ENCODE measurements at regions not wholly inside any gene's neighbourhood (a gene's known extent, or its start where the extent isn't known, plus 50 kb on each side); places are given as distances from the start of the nearest gene placed in this dataset.
"Not testable (repeated sequence)": the region's sequence is repeated elsewhere in the genome, so short reads cannot be mapped to it uniquely, and the experiment has no call there.

DNA sequence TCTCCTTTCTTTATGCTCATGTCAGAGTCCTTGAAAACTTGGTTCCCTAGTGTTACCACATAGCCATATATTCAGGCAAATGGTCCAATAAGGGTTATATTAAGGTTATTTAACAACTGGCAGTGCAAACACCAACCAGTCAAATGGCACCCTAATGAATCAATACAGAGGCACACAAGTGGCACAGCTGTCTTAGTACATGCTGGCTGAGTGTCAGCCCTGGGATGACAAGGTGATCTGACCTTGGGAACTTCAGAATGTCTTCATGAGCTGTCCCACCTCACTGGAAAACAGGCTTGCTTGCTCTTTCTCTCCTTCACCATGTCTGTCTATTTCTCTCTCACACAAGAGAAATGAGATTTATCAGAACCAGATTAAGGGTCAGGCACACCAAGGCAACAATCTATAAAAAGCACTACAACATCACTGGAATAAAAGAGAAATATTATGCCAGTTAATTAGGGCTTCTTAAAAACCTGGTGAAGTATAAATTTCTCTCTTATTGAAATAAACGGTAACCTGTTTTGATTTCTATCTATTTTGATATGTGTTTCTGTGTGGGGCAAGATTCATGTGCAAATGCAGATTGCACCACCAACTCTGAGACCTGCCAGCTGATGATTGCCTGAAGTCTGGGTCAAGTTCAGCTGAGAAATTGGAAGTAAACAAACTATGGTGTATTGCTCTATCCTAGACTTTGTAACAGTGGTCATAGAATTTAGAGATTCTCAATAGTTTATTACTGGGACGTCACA, 140.7 kb downstream of the SREK1 start:
- Histone ChIP-seq H3K9ac (ENCODE audit: insufficient read length, low read depth) (no peak overlapping the region), H3K9me3 (ENCODE audit: insufficient read depth, low read length) (no peaks in the 10 kb centered on the region), H3K4me1 (ENCODE audit: insufficient read depth, insufficient read length) (no peaks in the 10 kb centered on the region), H3K27me3 (ENCODE audit: insufficient read depth, insufficient read length) (no peaks in the 10 kb centered on the region), H3K4me3 (ENCODE audit: insufficient read length, low read depth) (no peak overlapping the region), H3K36me3 (ENCODE audit: insufficient read depth, insufficient read length, low read length) (no peaks in the 10 kb centered on the region)
- no peak for DNase-seq (ENCODE audit: low read depth, low spot score)
- TF ChIP-seq YY1 (IDR thresholded peaks at IDR 0.05; ENCODE audit: insufficient read depth, insufficient read length) (no peak), SUZ12 (IDR thresholded peaks at IDR 0.05; ENCODE audit: extremely low read depth, insufficient read depth, insufficient read length) (no peak), ZNF274 (IDR thresholded peaks at IDR 0.05; ENCODE audit: low read depth, low read length) (no peak)

DNA sequence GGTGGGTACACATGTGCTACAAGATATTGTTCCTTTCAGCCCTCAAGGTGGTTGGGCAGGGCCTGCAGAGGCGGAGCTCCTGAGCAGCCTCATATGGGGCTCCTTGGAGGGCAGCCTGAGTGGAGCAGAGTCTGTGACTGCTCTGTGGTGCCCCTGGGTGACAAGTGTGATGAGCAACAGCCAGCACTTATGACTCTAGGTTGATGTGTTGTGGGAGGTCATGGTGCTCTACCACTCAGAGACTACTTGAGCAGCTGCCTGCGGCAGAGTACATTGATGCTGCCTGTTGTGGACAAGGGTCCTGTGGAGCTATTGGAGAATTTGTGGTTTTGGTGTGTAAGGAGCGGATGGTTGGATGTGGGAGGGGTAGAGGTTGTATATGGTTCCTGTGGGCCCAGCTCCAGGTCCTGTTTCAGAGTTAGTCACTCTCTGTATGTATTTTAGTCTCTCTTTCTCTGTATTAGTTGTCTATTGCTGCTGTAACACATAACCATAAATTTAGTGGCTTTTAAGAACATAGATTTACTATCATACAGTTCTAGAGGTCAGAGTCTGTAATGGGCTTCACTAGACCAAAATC, 141.3 kb downstream of the SREK1 start:
- Histone ChIP-seq H3K4me1 (ENCODE audit: insufficient read depth, insufficient read length) (no peaks in the 10 kb centered on the region), H3K27me3 (ENCODE audit: insufficient read depth, insufficient read length) (no peaks in the 10 kb centered on the region), H3K9ac (ENCODE audit: insufficient read length, low read depth) (no peak overlapping the region), H3K36me3 (ENCODE audit: insufficient read depth, insufficient read length, low read length) (no peaks in the 10 kb centered on the region), H3K4me3 (ENCODE audit: insufficient read length, low read depth) (no peak overlapping the region), H3K9me3 (ENCODE audit: insufficient read depth, low read length) (peaks cover 1% of the 10 kb centered on the region; the same call in 1 of the 2 replicates)
- TF ChIP-seq ZNF274 (IDR thresholded peaks at IDR 0.05; ENCODE audit: low read depth, low read length), result no peak
- no peak for TF ChIP-seq YY1 (IDR thresholded peaks at IDR 0.05; ENCODE audit: insufficient read depth, insufficient read length)
- no peak for TF ChIP-seq SUZ12 (IDR thresholded peaks at IDR 0.05; ENCODE audit: extremely low read depth, insufficient read depth, insufficient read length)
- no peak for DNase-seq (ENCODE audit: low read depth, low spot score)

DNA sequence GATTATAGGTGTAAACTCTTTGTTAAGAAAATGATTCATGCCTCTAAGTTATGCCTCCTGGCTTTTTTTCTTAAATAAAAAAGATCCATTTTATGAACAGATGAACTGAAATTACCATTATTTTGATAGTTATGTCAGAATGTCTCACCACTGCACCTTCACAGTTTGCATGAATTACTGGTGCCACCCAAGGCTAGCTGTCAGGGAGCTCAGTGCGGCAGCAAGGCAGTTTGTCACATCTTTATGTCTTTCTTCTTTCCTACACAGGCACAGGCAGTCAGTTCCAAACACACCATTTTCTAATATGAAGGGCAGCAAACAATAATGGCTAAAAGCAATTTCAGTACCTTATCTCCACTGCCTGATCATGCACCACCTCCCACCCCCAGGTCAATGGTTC, 147.7 kb downstream of the SREK1 start:
- Histone ChIP-seq H3K27me3 (ENCODE audit: insufficient read depth, insufficient read length) (no peaks in the 10 kb centered on the region), H3K4me1 (ENCODE audit: insufficient read depth, insufficient read length) (no peaks in the 10 kb centered on the region), H3K9ac (ENCODE audit: insufficient read length, low read depth) (no peak overlapping the region), H3K36me3 (ENCODE audit: insufficient read depth, insufficient read length, low read length) (no peaks in the 10 kb centered on the region), H3K9me3 (ENCODE audit: insufficient read depth, low read length) (peaks cover 4% of the 10 kb centered on the region; the same call in 1 of the 2 replicates), H3K4me3 (ENCODE audit: insufficient read length, low read depth) (no peak overlapping the region)
- no peak for DNase-seq (ENCODE audit: low read depth, low spot score)
- TF ChIP-seq SUZ12 (IDR thresholded peaks at IDR 0.05; ENCODE audit: extremely low read depth, insufficient read depth, insufficient read length) (no peak), YY1 (IDR thresholded peaks at IDR 0.05; ENCODE audit: insufficient read depth, insufficient read length) (no peak), ZNF274 (IDR thresholded peaks at IDR 0.05; ENCODE audit: low read depth, low read length) (no peak)

DNA sequence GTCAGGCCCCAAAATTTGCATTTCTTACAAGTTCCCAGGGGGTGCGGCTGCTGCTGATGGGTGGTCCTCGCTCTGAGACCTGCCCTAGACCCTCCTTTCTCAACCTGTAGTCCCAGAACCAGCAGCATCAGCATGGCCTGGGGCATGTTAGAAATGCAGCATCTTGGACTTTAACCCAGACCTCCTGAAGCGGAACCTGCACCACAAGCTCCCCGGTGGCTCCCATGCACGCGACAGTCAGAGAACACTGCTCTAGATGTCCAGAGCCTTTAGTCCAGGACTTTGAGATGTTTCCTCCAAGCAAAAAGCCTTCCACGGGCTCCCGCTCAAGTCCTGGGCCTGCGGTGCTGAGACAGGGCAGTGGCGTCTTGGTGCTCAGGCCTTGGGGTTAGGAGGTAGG, 149.8 kb downstream of the SREK1 start:
- H3K36me3 ChIP-seq (ENCODE audit: insufficient read depth, insufficient read length, low read length); DNase-seq (ENCODE audit: low read depth, low spot score); H3K27me3 ChIP-seq (ENCODE audit: insufficient read depth, insufficient read length): not testable (repeated sequence)

DNA sequence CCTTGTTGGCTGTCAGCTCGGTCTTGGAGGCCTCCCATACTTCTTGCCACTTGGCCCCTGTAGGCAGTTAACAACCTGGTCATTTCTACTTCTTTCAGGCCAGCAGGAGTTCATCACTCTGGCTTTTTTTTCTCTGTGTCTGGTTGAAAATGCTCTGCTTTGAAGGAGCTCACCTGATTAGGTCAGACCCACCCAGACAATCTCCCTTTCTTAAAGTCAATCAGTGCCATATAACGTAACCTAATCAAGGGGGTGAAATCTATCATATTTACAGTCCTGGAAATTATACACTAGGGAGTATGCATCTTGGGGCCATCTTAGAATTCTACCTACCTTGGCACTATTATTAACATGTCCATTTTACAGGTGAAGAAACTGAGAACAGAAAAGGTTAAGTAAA, 155.4 kb downstream of the SREK1 start:
- no peaks in the 10 kb centered on the region for H3K4me1 ChIP-seq (ENCODE audit: insufficient read depth, insufficient read length)
- no peaks in the 10 kb centered on the region for H3K27me3 ChIP-seq (ENCODE audit: insufficient read depth, insufficient read length)
- DNase-seq (ENCODE audit: low read depth, low spot score), result no peak
- H3K9ac ChIP-seq (ENCODE audit: insufficient read length, low read depth), result no peak overlapping the region
- no peaks in the 10 kb centered on the region for H3K36me3 ChIP-seq (ENCODE audit: insufficient read depth, insufficient read length, low read length)
- H3K4me3 ChIP-seq (ENCODE audit: insufficient read length, low read depth), result no peak overlapping the region
- no peak for TF ChIP-seq YY1 (IDR thresholded peaks at IDR 0.05; ENCODE audit: insufficient read depth, insufficient read length)
- TF ChIP-seq SUZ12 (IDR thresholded peaks at IDR 0.05; ENCODE audit: extremely low read depth, insufficient read depth, insufficient read length), result no peak
- TF ChIP-seq ZNF274 (IDR thresholded peaks at IDR 0.05; ENCODE audit: low read depth, low read length), result no peak
- H3K9me3 ChIP-seq (ENCODE audit: insufficient read depth, low read length), result no peaks in the 10 kb centered on the region

More for the DNA sequence above, 149.8 kb downstream of the SREK1 start:
- not testable (repeated sequence) for H3K9ac ChIP-seq (ENCODE audit: insufficient read length, low read depth); H3K9me3 ChIP-seq (ENCODE audit: insufficient read depth, low read length); H3K4me1 ChIP-seq (ENCODE audit: insufficient read depth, insufficient read length); H3K4me3 ChIP-seq (ENCODE audit: insufficient read length, low read depth)

DNA sequence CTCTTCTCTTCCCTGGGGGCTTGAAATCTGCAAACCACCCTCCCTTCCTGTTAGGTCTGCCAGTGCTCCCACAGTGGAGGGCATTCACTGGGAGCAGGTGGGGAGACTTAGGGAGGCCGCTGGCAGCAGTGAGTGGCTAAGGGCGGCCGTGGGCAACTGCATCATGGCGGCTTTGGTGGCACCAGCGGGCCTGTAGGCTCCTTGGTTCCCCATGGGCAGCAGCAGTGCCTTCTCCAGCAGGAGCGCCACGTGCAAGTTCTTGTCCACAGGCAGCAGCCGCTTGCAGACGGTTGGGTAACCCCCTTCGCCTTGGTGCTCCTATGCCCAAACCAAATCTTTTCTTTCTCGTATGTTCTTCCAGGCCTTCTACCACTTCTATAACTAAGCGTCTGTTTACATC, 158.2 kb downstream of the SREK1 start:
- no peak overlapping the region for H3K4me3 ChIP-seq (ENCODE audit: insufficient read length, low read depth)
- TF ChIP-seq YY1 (IDR thresholded peaks at IDR 0.05; ENCODE audit: insufficient read depth, insufficient read length) (no peak), SUZ12 (IDR thresholded peaks at IDR 0.05; ENCODE audit: extremely low read depth, insufficient read depth, insufficient read length) (no peak)

DNA sequence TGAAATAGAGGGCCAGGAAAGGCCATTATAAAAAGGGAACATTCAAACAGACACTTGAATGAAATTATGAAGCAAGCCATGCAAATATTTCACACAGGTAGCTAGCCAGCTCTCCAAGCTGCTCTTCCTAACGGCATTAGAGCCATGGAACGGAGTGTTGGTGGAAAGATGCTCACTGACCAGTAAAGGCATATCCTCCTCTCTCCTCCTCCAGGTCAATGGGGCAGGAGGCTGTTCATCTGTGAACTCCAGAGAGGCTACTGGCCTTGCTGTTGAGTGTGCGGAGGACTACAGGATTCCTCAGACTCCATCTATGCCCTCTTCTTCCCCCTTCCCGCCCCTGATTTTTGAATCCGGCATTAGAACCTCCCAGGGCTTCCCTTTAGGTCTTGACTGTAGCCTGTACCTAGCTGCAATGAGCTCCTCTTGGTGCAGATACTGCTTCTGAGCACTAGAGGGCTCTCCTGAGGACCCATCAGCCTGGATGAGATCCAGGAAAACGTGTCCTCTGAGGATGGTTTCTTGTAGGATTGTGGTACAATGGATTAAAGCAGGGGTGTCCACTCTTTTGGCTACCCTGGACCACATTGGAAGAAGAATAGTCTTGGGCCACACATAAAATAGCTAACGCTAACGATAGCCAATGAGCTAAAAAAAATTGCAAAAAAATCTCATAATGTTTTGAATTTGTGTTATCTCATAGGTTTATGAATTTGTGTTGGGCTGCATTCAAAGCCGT, 162.2 kb downstream of the SREK1 start:
- Histone ChIP-seq H3K9me3 (ENCODE audit: insufficient read depth, low read length) (no peaks in the 10 kb centered on the region), H3K36me3 (ENCODE audit: insufficient read depth, insufficient read length, low read length) (no peaks in the 10 kb centered on the region), H3K4me1 (ENCODE audit: insufficient read depth, insufficient read length) (no peaks in the 10 kb centered on the region), H3K27me3 (ENCODE audit: insufficient read depth, insufficient read length) (no peaks in the 10 kb centered on the region), H3K4me3 (ENCODE audit: insufficient read length, low read depth) (no peak overlapping the region), H3K9ac (ENCODE audit: insufficient read length, low read depth) (no peak overlapping the region)
- peak; percentile 43 for DNase-seq (ENCODE audit: low read depth, low spot score)
- TF ChIP-seq SUZ12 (IDR thresholded peaks at IDR 0.05; ENCODE audit: extremely low read depth, insufficient read depth, insufficient read length), result no peak
- no peak for TF ChIP-seq ZNF274 (IDR thresholded peaks at IDR 0.05; ENCODE audit: low read depth, low read length)
- no peak for TF ChIP-seq YY1 (IDR thresholded peaks at IDR 0.05; ENCODE audit: insufficient read depth, insufficient read length)

More for the DNA sequence above, 158.2 kb downstream of the SREK1 start:
- H3K9ac ChIP-seq (ENCODE audit: insufficient read length, low read depth), result no peak overlapping the region
- no peaks in the 10 kb centered on the region for H3K9me3 ChIP-seq (ENCODE audit: insufficient read depth, low read length)
- H3K4me1 ChIP-seq (ENCODE audit: insufficient read depth, insufficient read length), result no peaks in the 10 kb centered on the region
- no peak for DNase-seq (ENCODE audit: low read depth, low spot score)
- no peaks in the 10 kb centered on the region for H3K36me3 ChIP-seq (ENCODE audit: insufficient read depth, insufficient read length, low read length)
- no peaks in the 10 kb centered on the region for H3K27me3 ChIP-seq (ENCODE audit: insufficient read depth, insufficient read length)
